ENCODE measurements at regions not wholly inside any gene's neighbourhood (a gene's known extent, or its start where the extent isn't known, plus 50 kb on each side); places are given as distances from the start of the nearest gene placed in this dataset.

DNA sequence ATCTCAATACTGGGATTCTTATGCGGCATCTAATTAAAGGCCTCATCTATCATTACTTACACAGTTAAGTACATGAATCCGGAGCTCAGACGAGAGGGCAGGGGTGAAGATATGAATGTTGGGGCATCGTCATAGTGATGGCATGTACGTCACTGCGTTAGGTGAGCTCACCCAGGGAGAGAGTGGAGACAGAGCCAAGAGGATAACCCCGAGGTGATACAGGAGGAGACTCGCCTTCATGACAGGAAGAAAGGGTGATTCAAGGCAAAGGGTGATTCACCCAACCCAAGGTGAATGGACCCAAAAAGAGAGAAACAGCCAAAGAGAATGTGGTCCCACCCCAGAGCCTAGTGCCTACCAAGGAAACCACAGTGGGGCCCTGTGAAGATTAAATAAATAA, 132.9 kb upstream of the BLID start:
- Histone ChIP-seq H2BK15ac (ENCODE audit: low read depth, low read length) (no peak overlapping the region), H3K56ac (ENCODE audit: extremely low read depth, insufficient read depth, low read length) (no peak overlapping the region), H2AK5ac (ENCODE audit: low read depth, low read length) (no peak overlapping the region), H4K5ac (ENCODE audit: low read depth, low read length) (no peak overlapping the region), H2BK5ac (ENCODE audit: low read depth, low read length, poor library complexity, severe bottlenecking) (no peak overlapping the region), H3K79me1 (ENCODE audit: low read depth in 1 of 2, low read length in 2 of 2) (no peaks in the 10 kb centered on the region), H3K14ac (replicated peaks; ENCODE audit: low read depth, low read length) (no peak overlapping the region), H4K91ac (ENCODE audit: insufficient read depth, low read depth, low read length) (no peak overlapping the region), H3K4me2 (ENCODE audit: low read depth, low read length) (no peak overlapping the region), H4K8ac (ENCODE audit: low read depth in 2 of 2, low read length in 2 of 2) (no peak overlapping the region), H3K4me1 (ENCODE audit: control insufficient read depth, insufficient read depth, low read length) (peaks cover 2% of the 10 kb centered on the region; the same call in 1 of the 2 replicates), H3K23ac (ENCODE audit: low read depth, low read length) (no peak overlapping the region), H3K9me3 (ENCODE audit: control insufficient read depth, insufficient read depth, low read length) (no peaks in the 10 kb centered on the region; the same call in 1 of the 2 replicates), H3K4me3 (ENCODE audit: insufficient read depth, low read depth, low read length) (no peak overlapping the region), H4K20me1 (ENCODE audit: insufficient read depth, low read length) (no peaks in the 10 kb centered on the region), H3K9ac (ENCODE audit: low read depth, low read length) (no peak overlapping the region), H2BK120ac (ENCODE audit: low read depth, low read length) (no peak overlapping the region), H3K27ac (ENCODE audit: insufficient read depth, low read length) (no peak overlapping the region), H3K27me3 (ENCODE audit: control insufficient read depth, insufficient read depth, low read length) (no peaks in the 10 kb centered on the region), H3K4ac (ENCODE audit: low read depth, low read length) (no peak overlapping the region), H2AK9ac (replicated peaks; ENCODE audit: low read depth, low read length, poor library complexity) (no peak overlapping the region), H2BK20ac (ENCODE audit: low read depth, low read length) (no peak overlapping the region; the same call in 1 of the 2 replicates), H3K36me3 (ENCODE audit: control insufficient read depth, insufficient read depth, low read length) (peaks cover 12% of the 10 kb centered on the region), H3K9me1 (ENCODE audit: insufficient read depth, low read length) (no peaks in the 10 kb centered on the region), H2AFZ (replicated peaks; ENCODE audit: low read length, poor library complexity) (no peak overlapping the region), H3K18ac (ENCODE audit: low read depth, low read length) (no peak overlapping the region)
- intact Hi-C loops (cut with micrococcal nuclease), result no loop called here
- no TSS peak for BruUV-seq (replicated peaks)
- TF ChIP-seq MAFK (IDR thresholded peaks at IDR 0.05; ENCODE audit: low read depth, low read length), result no peak
- TF ChIP-seq SMC3 (IDR thresholded peaks at IDR 0.05; ENCODE audit: low read depth, low read length), result no peak
- TF ChIP-seq NFE2L2 (IDR thresholded peaks at IDR 0.05; ENCODE audit: low read depth, low read length), result no peak
- no peak for TF ChIP-seq CHD1 (IDR thresholded peaks at IDR 0.05; ENCODE audit: low read depth, low read length)
- TF ChIP-seq RFX5 (IDR thresholded peaks at IDR 0.05; ENCODE audit: low read depth, low read length), result no peak
- TF ChIP-seq, protein P1, sequence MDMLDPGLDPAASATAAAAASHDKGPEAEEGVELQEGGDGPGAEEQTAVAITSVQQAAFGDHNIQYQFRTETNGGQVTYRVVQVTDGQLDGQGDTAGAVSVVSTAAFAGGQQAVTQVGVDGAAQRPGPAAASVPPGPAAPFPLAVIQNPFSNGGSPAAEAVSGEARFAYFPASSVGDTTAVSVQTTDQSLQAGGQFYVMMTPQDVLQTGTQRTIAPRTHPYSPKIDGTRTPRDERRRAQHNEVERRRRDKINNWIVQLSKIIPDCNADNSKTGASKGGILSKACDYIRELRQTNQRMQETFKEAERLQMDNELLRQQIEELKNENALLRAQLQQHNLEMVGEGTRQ (IDR thresholded peaks at IDR 0.05; ENCODE audit: low read depth, low read length), result no peak
- TF ChIP-seq, protein P2, sequence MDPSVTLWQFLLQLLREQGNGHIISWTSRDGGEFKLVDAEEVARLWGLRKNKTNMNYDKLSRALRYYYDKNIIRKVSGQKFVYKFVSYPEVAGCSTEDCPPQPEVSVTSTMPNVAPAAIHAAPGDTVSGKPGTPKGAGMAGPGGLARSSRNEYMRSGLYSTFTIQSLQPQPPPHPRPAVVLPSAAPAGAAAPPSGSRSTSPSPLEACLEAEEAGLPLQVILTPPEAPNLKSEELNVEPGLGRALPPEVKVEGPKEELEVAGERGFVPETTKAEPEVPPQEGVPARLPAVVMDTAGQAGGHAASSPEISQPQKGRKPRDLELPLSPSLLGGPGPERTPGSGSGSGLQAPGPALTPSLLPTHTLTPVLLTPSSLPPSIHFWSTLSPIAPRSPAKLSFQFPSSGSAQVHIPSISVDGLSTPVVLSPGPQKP (IDR thresholded peaks at IDR 0.05; ENCODE audit: borderline replicate concordance, low read depth, low read length), result no peak
- TF ChIP-seq RAD21 (IDR thresholded peaks at IDR 0.05; ENCODE audit: low read length), result no peak
- no peak for TF ChIP-seq RCOR1 (IDR thresholded peaks at IDR 0.05; ENCODE audit: insufficient replicate concordance, low read length)
- TF ChIP-seq, protein P3, sequence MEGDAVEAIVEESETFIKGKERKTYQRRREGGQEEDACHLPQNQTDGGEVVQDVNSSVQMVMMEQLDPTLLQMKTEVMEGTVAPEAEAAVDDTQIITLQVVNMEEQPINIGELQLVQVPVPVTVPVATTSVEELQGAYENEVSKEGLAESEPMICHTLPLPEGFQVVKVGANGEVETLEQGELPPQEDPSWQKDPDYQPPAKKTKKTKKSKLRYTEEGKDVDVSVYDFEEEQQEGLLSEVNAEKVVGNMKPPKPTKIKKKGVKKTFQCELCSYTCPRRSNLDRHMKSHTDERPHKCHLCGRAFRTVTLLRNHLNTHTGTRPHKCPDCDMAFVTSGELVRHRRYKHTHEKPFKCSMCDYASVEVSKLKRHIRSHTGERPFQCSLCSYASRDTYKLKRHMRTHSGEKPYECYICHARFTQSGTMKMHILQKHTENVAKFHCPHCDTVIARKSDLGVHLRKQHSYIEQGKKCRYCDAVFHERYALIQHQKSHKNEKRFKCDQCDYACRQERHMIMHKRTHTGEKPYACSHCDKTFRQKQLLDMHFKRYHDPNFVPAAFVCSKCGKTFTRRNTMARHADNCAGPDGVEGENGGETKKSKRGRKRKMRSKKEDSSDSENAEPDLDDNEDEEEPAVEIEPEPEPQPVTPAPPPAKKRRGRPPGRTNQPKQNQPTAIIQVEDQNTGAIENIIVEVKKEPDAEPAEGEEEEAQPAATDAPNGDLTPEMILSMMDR (conservative IDR thresholded peaks at IDR 0.05; ENCODE audit: low read depth, low read length), result no peak
- no peak for TF ChIP-seq FOS (IDR thresholded peaks at IDR 0.05; ENCODE audit: low read depth, low read length)
- TF ChIP-seq MXI1 (IDR thresholded peaks at IDR 0.05; ENCODE audit: borderline replicate concordance, low read depth, low read length), result no peak
- no peak for TF ChIP-seq CEBPB (IDR thresholded peaks at IDR 0.05; ENCODE audit: low read depth, low read length)
- TF ChIP-seq POLR2A (IDR thresholded peaks at IDR 0.05; ENCODE audit: low read depth, low read length), result no peak
- no peak for TF ChIP-seq MAZ (IDR thresholded peaks at IDR 0.05; ENCODE audit: borderline replicate concordance, low read depth, low read length)
- no peak for TF ChIP-seq BHLHE40 (IDR thresholded peaks at IDR 0.05; ENCODE audit: low read depth, low read length)
- in situ Hi-C loops (cut with MboI; ENCODE audit: low sequenced_read_pairs), result no loop called here
- no CpG with 5 or more reads among the region's 8 CpGs for WGBS, 2 experiments (ENCODE audit: extremely low coverage in 2 of 2, insufficient read length in 1 of 2)
- CTCF ChIA-PET, result no interaction called here
- ATAC-seq (ENCODE audit: low read depth) (no peak), DNase-seq (peak; percentile 40)
- POLR2A ChIA-PET (ENCODE audit: unreplicated experiment), result no interaction called here
- dilution Hi-C loops (cut with HindIII; ENCODE audit: low sequenced_read_pairs, unreplicated experiment), result no loop called here
